Calu3 (cell line): ENCODE measurements at regions not wholly inside any gene's neighbourhood (a gene's known extent, or its start where the extent isn't known, plus 50 kb on each side); places are given as distances from the start of the nearest gene placed in this dataset.

ENCODE experiments used
- BruUV-seq: library from RNA; stranded (reverse); fragments of 400-500 nt; replicated peaks from 2 replicates; lab custom pipeline; 2021; lab: Mats Ljungman, UMichigan
- CTCF ChIA-PET: fragments of 300-600 bp; sonication (Branson Sonifier 250); formaldehyde crosslinking; loops from one replicate; lab custom pipeline; 2022; ENCODE audit warnings: antibody characterized with exemption; lab: Charles Lee
- DNase-seq: peaks from one replicate; pipeline ENCODE4 v3.0.0; 2022
- H3K27ac Mint-ChIP-seq: one replicate; pipeline ENCODE4 v1.8.0; 2022; ENCODE audit warnings: mixed read lengths; ENCODE audit not compliant: unreplicated experiment
- H3K27me3 Mint-ChIP-seq: one replicate; pipeline ENCODE4 v1.8.0; 2022; ENCODE audit warnings: mixed read lengths; ENCODE audit not compliant: unreplicated experiment
- H3K36me3 Mint-ChIP-seq: one replicate; pipeline ENCODE4 v1.8.0; 2022; ENCODE audit warnings: mild to moderate bottlenecking, moderate library complexity, mixed read lengths; ENCODE audit not compliant: insufficient read depth, unreplicated experiment
- H3K4me1 Mint-ChIP-seq: one replicate; pipeline ENCODE4 v1.8.0; 2022; ENCODE audit warnings: mild to moderate bottlenecking, low read depth, mixed read lengths; ENCODE audit not compliant: unreplicated experiment
- H3K4me3 Mint-ChIP-seq: one replicate; pipeline ENCODE4 v1.8.0; 2022; ENCODE audit warnings: mild to moderate bottlenecking, low read depth, moderate library complexity, mixed read lengths; ENCODE audit not compliant: unreplicated experiment
- H3K9me3 Mint-ChIP-seq: one replicate; pipeline ENCODE4 v1.8.0; 2022; ENCODE audit warnings: low read depth, mixed read lengths; ENCODE audit not compliant: unreplicated experiment
- CTCF ChIP-seq: fragments of 200-600 bp; IDR thresholded peaks from one replicate; pipeline ENCODE4 v1.8.0; 2022; ENCODE audit warnings: antibody characterized with exemption; ENCODE audit not compliant: unreplicated experiment
- intact Hi-C: fragments of 100-400 bp; cut with micrococcal nuclease; formaldehyde crosslinking; loops from one replicate; pipeline ENCODE4 v1.10.0; 2022; ENCODE audit not compliant: unreplicated experiment

- CTCF ChIA-PET = no interaction called here
- H3K9me3 Mint-ChIP-seq = no peaks in the 10 kb centered on the region
- no peaks in the 10 kb centered on the region for H3K27me3 Mint-ChIP-seq
- intact Hi-C loops = no loop called here
- no peak for DNase-seq
- H3K4me1 Mint-ChIP-seq = no peaks in the 10 kb centered on the region
- H3K4me3 Mint-ChIP-seq = no peak overlapping the region
- H3K36me3 Mint-ChIP-seq = no peaks in the 10 kb centered on the region
- TF ChIP-seq CTCF = no peak
- no TSS peak for BruUV-seq
- no peak overlapping the region for H3K27ac Mint-ChIP-seq
These were observed 457.1 kb downstream of the SPRY1 start for GRCh38 chr4:123853651-123854050.

- Mint-ChIP-seq H3K27me3 (no peaks in the 10 kb centered on the region), H3K9me3 (no peaks in the 10 kb centered on the region), H3K4me1 (no peaks in the 10 kb centered on the region), H3K27ac (no peak overlapping the region), H3K36me3 (no peaks in the 10 kb centered on the region), H3K4me3 (no peak overlapping the region)
- no peak for TF ChIP-seq CTCF
- CTCF ChIA-PET = interaction anchor here (0.7 kb wide), 1 partner anchor 35 kb away, joined by 3 read pairs; no protein-coding TSS in a partner anchor
- no TSS peak for BruUV-seq
- no peak for DNase-seq
- intact Hi-C loops = no loop called here
These were observed 460.3 kb downstream of the SPRY1 start for GRCh38 chr4:123856689-123857545.

- BruUV-seq = no TSS peak
- no peaks in the 10 kb centered on the region for H3K4me1 Mint-ChIP-seq
- no peak overlapping the region for H3K27ac Mint-ChIP-seq
These were observed 461.9 kb downstream of the SPRY1 start for GRCh38 chr4:123858465-123858864.

GRCh38 chr4:123862812-123863211 is 466.2 kb downstream of the SPRY1 start:
- no peaks in the 10 kb centered on the region for H3K36me3 Mint-ChIP-seq
- no peak overlapping the region for H3K4me3 Mint-ChIP-seq
- CTCF ChIA-PET = no interaction called here
- H3K4me1 Mint-ChIP-seq = no peaks in the 10 kb centered on the region
- no peak for DNase-seq
- no peak for TF ChIP-seq CTCF
- BruUV-seq = no TSS peak
- H3K27ac Mint-ChIP-seq = no peak overlapping the region
- intact Hi-C loops = no loop called here
- no peaks in the 10 kb centered on the region for H3K27me3 Mint-ChIP-seq
- peaks cover 2% of the 10 kb centered on the region for H3K9me3 Mint-ChIP-seq

More at GRCh38 chr4:123858465-123858864, 461.9 kb downstream of the SPRY1 start:
- intact Hi-C loops = no loop called here
- Mint-ChIP-seq H3K27me3 (no peaks in the 10 kb centered on the region), H3K36me3 (no peaks in the 10 kb centered on the region), H3K4me3 (no peak overlapping the region), H3K9me3 (no peaks in the 10 kb centered on the region)
- no peak for TF ChIP-seq CTCF
- no peak for DNase-seq
- CTCF ChIA-PET = no interaction called here
